Breast epithelium (tissue), 3 donors: ENCODE measurements at regions not wholly inside any gene's neighbourhood (a gene's known extent, or its start where the extent isn't known, plus 50 kb on each side); places are given as distances from the start of the nearest gene placed in this dataset.

Experiments used
- CTCF ChIP-seq, 3 donors: fragments of 450-650 bp; IDR thresholded peaks; one replicate each; pipeline ENCODE4 v1.5.1; 2016 to 2017; ENCODE audit warnings: antibody characterized with exemption in 3 of 3, mild to moderate bottlenecking in 3 of 3, moderate library complexity in 3 of 3
- POLR2A ChIP-seq: fragments of 450-650 bp; IDR thresholded peaks from one replicate; pipeline ENCODE4 v1.6.1; 2016; ENCODE audit warnings: antibody characterized with exemption, mild to moderate bottlenecking, moderate library complexity
- POLR2AphosphoS5 ChIP-seq, 3 donors: sonication (generic); formaldehyde crosslinking; IDR thresholded peaks; one replicate each; pipeline ENCODE4 v1.6.1; 2017; ENCODE audit warnings: antibody characterized with exemption in 3 of 3

- TF ChIP-seq CTCF (IDR thresholded peaks at IDR 0.05): no peak
- TF ChIP-seq POLR2A: no peak
- TF ChIP-seq POLR2AphosphoS5 (IDR thresholded peaks at IDR 0.05): no peak
Observed at GRCh38 chr2:236940497-236940896, 145.2 kb upstream of the COPS8 start.
